GM19239 (cell line): ENCODE measurements at regions not wholly inside any gene's neighbourhood (a gene's known extent, or its start where the extent isn't known, plus 50 kb on each side); places are given as distances from the start of the nearest gene placed in this dataset.
"Not testable (repeated sequence)": the region's sequence is repeated elsewhere in the genome, so short reads cannot be mapped to it uniquely, and the experiment has no call there.

Experiments used
- DNase-seq: peaks from one replicate; pipeline ENCODE4 v3.0.0; 2011; ENCODE audit warnings: low spot score; ENCODE audit not compliant: insufficient read length
- FAIRE-seq: peaks from 2 replicates; lab custom pipeline; 2011; peaks lifted over from hg19 to GRCh38; lab: Jason Lieb, UNC

GRCh38 chr12:88753707-88754106, 173.4 kb upstream of the KITLG start:
- DNase-seq (no peak), FAIRE-seq (no peak)

GRCh38 chr12:88753066-88753465, 172.8 kb upstream of the KITLG start:
- no peak for FAIRE-seq
- no peak for DNase-seq

GRCh38 chr12:88752183-88752582, 171.9 kb upstream of the KITLG start:
- DNase-seq (no peak), FAIRE-seq (no peak)

GRCh38 chr12:88750867-88751543, 170.7 kb upstream of the KITLG start:
- FAIRE-seq = no peak
- DNase-seq = no peak

DNA sequence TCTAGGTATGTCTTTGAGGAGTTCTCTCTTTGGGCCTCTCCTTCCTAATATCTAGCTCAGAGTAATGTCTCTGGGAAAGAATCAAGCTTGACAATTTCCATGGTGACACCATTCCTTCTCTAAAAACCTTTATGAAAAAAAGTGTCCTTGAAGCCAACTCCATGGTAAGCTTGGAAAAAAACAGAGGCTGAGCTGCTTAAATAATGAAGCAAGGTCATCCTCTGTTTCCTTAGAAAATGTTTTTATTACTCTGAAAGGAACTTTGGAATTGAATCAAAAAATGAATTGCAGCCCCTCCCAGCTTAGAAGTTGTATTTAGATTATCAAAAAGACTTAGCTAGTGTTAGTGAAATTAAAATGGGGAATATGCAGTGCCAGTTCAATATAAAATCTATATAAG, 166.1 kb upstream of the KITLG start:
- DNase-seq (no peak), FAIRE-seq (no peak)

- FAIRE-seq = no peak
Measured at GRCh38 chr12:88743946-88744685, 163.8 kb upstream of the KITLG start.

GRCh38 chr12:88737838-88738472, 157.7 kb upstream of the KITLG start:
- FAIRE-seq (no peak), DNase-seq (no peak)

More at GRCh38 chr12:88743946-88744685, 163.8 kb upstream of the KITLG start:
- no peak for DNase-seq

DNA sequence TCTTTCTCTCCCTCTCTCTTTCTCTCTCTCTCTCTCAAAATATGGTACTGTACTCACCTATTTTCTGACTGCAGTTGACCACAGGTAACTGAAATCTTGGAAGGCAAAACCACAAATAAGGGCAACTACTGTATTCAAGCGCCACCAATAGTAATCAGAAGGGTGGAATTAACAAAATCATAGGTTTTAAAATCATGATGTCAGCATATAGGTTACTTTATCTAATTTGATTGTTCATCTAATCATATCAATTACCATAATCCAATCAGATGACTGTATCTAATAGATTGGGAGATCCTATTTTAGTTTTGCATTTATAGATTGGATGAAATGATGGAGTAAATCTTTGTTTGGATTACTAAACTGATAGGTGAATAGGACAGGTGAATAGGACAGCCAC, 155.8 kb upstream of the KITLG start:
- no peak for DNase-seq
- FAIRE-seq = no peak

GRCh38 chr12:88733008-88733407, 152.7 kb upstream of the KITLG start:
- DNase-seq (no peak), FAIRE-seq (no peak)

GRCh38 chr12:88729196-88729595, 148.9 kb upstream of the KITLG start:
- no peak for DNase-seq
- FAIRE-seq = no peak

DNA sequence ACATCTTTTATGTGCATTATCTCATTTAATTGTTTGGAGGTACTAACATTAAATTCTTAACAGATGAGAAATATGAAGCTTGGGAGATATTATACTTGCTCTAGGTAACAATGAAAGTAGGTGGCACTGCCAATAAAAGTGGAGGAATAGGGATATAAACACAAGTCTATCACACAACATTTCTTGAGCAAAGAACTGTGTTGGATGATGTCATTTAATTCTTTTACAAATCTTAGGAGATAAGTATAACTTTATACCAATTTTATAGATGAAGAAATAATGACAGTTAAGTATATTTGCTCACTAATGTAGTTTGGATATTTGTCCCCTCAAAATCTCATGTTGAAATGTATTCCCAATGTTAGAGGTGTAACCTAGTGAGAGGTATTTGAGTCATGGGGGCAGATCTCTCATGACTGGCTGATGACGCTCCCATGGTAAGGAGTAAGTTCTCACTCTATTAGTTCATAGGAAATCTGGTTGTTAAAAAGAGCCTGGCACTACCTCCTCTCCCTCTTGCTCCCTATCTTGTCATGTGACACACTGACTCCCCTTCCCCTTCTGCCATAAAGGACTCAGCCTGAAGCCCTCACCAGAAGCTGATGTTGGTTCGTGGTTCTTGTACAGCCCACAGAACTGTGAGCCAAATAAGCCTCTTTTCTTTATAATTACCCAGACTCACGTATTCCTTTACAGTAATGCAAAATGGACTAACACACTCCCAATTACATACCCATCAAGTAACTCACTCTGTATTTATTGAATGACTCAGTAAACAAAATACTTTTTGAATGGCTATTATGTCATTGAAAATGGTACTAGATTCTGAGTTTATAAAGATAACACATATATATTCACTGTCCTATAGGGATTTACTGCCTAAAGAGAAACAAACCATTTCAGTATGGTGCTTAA, 146.8 kb upstream of the KITLG start:
- no peak for DNase-seq
- no peak for FAIRE-seq

- DNase-seq = no peak
- no peak for FAIRE-seq
Measured at GRCh38 chr12:88725592-88726143, 145.4 kb upstream of the KITLG start.

DNA sequence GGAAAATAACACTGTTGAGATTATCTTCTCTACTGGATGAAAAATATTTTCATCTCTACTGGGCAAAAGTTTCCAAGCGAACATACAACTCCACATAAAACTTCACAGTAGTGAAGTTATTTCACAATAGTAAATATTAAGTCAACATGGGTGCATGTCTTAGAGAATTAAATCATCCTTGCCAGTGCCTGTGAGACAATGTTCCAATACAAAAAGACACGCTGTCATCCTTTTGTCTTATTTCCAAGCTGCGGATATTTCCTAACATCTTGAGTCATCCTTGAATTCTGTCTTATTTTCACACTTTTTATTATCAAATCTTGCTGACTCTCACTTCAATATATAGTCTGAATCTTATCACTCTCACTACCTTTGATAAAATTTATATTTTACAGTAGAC, 142.9 kb upstream of the KITLG start:
- FAIRE-seq (no peak), DNase-seq (no peak)

- no peak for FAIRE-seq
- DNase-seq = no peak
Measured at GRCh38 chr12:88720785-88721650, 140.7 kb upstream of the KITLG start.

DNA sequence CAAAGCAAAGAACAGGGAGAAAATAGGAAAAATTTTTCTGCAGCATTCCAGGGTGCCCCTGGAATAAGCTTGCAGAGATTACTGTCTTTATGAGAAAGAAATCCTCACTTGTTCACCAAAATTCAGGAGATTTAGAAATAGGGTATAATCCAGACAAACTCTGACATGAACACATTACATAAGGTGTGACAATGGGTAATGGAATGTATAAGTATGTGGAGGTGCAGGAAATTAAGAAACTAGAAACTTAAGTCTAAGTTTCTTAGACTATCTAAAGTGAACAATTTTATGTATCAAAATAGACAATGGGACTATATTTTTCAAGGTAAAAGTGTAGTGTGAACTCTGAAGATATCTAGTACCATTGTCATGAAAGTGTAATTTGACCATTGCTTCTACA, 140.0 kb upstream of the KITLG start:
- FAIRE-seq (no peak), DNase-seq (no peak)

GRCh38 chr12:88717188-88717587, 136.9 kb upstream of the KITLG start:
- no peak for FAIRE-seq
- no peak for DNase-seq

GRCh38 chr12:88716240-88716639, 136.0 kb upstream of the KITLG start:
- DNase-seq = no peak
- no peak for FAIRE-seq

DNA sequence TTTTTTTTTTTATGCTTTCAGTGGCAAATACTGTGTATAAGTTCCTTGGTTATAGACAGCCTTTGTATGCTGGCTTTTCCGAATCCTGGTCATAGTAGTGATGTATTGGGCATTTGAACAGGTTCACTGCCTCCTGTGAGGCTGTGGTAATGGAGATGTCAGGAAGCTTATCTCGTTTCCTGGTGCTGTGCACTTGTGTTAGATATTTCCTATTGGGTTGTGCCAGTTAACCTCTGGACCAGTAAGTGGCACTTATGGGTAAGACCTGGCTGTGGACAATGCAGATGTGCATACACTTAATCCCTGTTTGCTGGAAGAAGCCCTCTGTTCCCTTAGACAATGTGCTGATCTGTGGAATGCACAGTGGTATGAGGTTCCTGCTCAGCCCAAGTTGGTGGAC, 135.4 kb upstream of the KITLG start:
- FAIRE-seq (no peak), DNase-seq (no peak)

- not testable (repeated sequence) for DNase-seq, FAIRE-seq
Measured at GRCh38 chr12:88714263-88714882, 134.1 kb upstream of the KITLG start.
